Fibroblast of villous mesenchyme (primary cell): ENCODE measurements at regions not wholly inside any gene's neighbourhood (a gene's known extent, or its start where the extent isn't known, plus 50 kb on each side); places are given as distances from the start of the nearest gene placed in this dataset.
"Not testable (repeated sequence)": the region's sequence is repeated elsewhere in the genome, so short reads cannot be mapped to it uniquely, and the experiment has no call there.

Experiments
- DNase-seq: peaks from one replicate; pipeline ENCODE4 v3.0.0-alpha.2; 2010; ENCODE audit warnings: low read depth
- H3K4me3 ChIP-seq: 2 replicates; pipeline ENCODE4 v1.5.1; 2011; ENCODE audit warnings: low read depth, mild to moderate bottlenecking, low read length
- TF ChIP-seq, protein P1 (sequence below): IDR thresholded peaks from 2 replicates; pipeline ENCODE4 v1.5.1; 2012; ENCODE audit warnings: low read depth, mild to moderate bottlenecking, low read length; ENCODE audit not compliant: insufficient read depth

DNA sequence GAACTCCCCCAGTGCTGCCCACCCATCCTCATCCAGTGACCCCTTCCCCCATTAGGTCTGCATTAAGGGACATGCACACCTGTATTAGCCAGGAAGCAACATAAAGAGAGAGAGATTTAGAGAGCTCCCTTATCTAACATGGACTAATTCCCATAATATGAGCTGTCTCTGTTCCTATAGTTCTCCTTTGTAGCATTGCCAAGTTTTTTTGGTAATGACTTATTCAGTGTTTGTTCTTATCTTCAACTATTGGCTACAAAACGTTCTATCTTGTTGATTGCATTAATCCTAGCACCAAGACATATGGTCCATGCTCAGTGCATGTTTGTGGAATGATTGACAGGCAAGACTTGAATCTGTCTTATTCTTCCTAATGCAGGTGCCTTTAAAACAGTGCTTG lies 264.0 kb downstream of the ADGRL2 start:
- no peak for DNase-seq
- no peak overlapping the region for H3K4me3 ChIP-seq
- TF ChIP-seq, protein P1, sequence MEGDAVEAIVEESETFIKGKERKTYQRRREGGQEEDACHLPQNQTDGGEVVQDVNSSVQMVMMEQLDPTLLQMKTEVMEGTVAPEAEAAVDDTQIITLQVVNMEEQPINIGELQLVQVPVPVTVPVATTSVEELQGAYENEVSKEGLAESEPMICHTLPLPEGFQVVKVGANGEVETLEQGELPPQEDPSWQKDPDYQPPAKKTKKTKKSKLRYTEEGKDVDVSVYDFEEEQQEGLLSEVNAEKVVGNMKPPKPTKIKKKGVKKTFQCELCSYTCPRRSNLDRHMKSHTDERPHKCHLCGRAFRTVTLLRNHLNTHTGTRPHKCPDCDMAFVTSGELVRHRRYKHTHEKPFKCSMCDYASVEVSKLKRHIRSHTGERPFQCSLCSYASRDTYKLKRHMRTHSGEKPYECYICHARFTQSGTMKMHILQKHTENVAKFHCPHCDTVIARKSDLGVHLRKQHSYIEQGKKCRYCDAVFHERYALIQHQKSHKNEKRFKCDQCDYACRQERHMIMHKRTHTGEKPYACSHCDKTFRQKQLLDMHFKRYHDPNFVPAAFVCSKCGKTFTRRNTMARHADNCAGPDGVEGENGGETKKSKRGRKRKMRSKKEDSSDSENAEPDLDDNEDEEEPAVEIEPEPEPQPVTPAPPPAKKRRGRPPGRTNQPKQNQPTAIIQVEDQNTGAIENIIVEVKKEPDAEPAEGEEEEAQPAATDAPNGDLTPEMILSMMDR, result no peak

- TF ChIP-seq, protein P1, result no peak
- no peak for DNase-seq
These were observed 261.5 kb downstream of the ADGRL2 start for GRCh38 chr1:82062206-82062605.

GRCh38 chr1:82059959-82060358 lies 259.2 kb downstream of the ADGRL2 start:
- no peak for DNase-seq
- TF ChIP-seq, protein P1, result no peak
- H3K4me3 ChIP-seq, result no peak overlapping the region

More at GRCh38 chr1:82062206-82062605, 261.5 kb downstream of the ADGRL2 start:
- H3K4me3 ChIP-seq, result no peak overlapping the region

GRCh38 chr1:82057011-82057410 lies 256.3 kb downstream of the ADGRL2 start:
- no peak for DNase-seq
- no peak overlapping the region for H3K4me3 ChIP-seq
- TF ChIP-seq, protein P1, result no peak

- DNase-seq, H3K4me3 ChIP-seq: not testable (repeated sequence)
These were observed 254.6 kb downstream of the ADGRL2 start for GRCh38 chr1:82055375-82055774.

- no peak overlapping the region for H3K4me3 ChIP-seq
- TF ChIP-seq, protein P1, result no peak
- no peak for DNase-seq
These were observed 251.8 kb downstream of the ADGRL2 start for GRCh38 chr1:82052563-82052962.

DNA sequence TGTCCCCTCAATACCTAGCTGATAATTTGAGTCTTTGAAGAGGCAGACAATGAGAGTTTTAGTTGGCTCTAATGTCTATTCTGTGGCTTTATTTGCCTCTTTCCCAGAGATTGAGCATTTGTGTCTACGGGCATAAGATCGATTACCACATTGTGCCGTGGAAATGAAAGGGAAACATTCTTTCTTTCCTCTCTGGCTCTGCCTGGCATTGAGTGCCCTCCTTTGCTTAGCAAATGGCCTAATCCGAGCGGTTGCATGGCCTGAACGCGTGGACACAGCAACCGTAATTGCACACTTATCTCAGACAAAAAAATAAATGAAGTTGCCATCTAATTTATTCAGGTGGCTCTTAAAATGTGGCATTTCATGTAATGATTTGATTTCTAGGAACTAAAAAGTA lies 247.9 kb downstream of the ADGRL2 start:
- TF ChIP-seq, protein P1, result no peak
- H3K4me3 ChIP-seq, result no peak overlapping the region
- DNase-seq, result no peak
